Fibroblast of mammary gland (primary cell): ENCODE measurements at regions not wholly inside any gene's neighbourhood (a gene's known extent, or its start where the extent isn't known, plus 50 kb on each side); places are given as distances from the start of the nearest gene placed in this dataset.
A peak's percentile ranks its signal among the peaks of the same experiment; 100 is the strongest.

ENCODE experiments used
- DNase-seq: peaks from one replicate; pipeline ENCODE4 v3.0.0-alpha.2; 2010; ENCODE audit warnings: low read depth
- H3K4me3 ChIP-seq: 2 replicates; pipeline ENCODE4 v1.5.1; 2011; ENCODE audit warnings: low read depth, mild to moderate bottlenecking, low read length, moderate library complexity; ENCODE audit not compliant: control insufficient read depth
- CTCF ChIP-seq: conservative IDR thresholded peaks from 2 replicates; pipeline ENCODE4 v1.5.1; 2011; ENCODE audit warnings: low read depth, low read length, inconsistent platforms; ENCODE audit not compliant: control insufficient read depth, insufficient read depth

GRCh38 chr20:6200092-6200491 is 77.3 kb upstream of the FERMT1 start:
- DNase-seq, result no peak
- TF ChIP-seq CTCF, result no peak

GRCh38 chr20:6185268-6185667 is 62.4 kb upstream of the FERMT1 start:
- H3K4me3 ChIP-seq, result no peak overlapping the region
- no peak for DNase-seq
- no peak for TF ChIP-seq CTCF

More at GRCh38 chr20:6200092-6200491, 77.3 kb upstream of the FERMT1 start:
- H3K4me3 ChIP-seq, result no peak overlapping the region

- no peak overlapping the region for H3K4me3 ChIP-seq
- no peak for DNase-seq
- TF ChIP-seq CTCF, result no peak
These were observed 61.3 kb upstream of the FERMT1 start for GRCh38 chr20:6184086-6184485.

- no peak for TF ChIP-seq CTCF
- H3K4me3 ChIP-seq, result no peak overlapping the region
- DNase-seq, result no peak
These were observed 57.7 kb upstream of the FERMT1 start for GRCh38 chr20:6180531-6180930.

GRCh38 chr20:6178537-6178936 is 55.7 kb upstream of the FERMT1 start:
- DNase-seq, result peak; percentile 34
- TF ChIP-seq CTCF, result peak; percentile 39
- no peak overlapping the region for H3K4me3 ChIP-seq

GRCh38 chr20:6173481-6173880 is 50.7 kb upstream of the FERMT1 start:
- TF ChIP-seq CTCF, result no peak
- DNase-seq, result no peak
- H3K4me3 ChIP-seq, result no peak overlapping the region
